Central memory CD8-positive, alpha-beta T cell (primary cell): ENCODE measurements at regions not wholly inside any gene's neighbourhood (a gene's known extent, or its start where the extent isn't known, plus 50 kb on each side); places are given as distances from the start of the nearest gene placed in this dataset.

Experiments used
- ATAC-seq: fragments of 150-1000 bp; cut with Tn5 transposase; replicated peaks from 2 replicates; pipeline ENCODE4 v1.10.0; 2022; ENCODE audit warnings: mild to moderate bottlenecking, moderate FRiP score, moderate number of reproducible peaks; ENCODE audit not compliant: poor library complexity, severe bottlenecking; ENCODE audit errors: extremely low read depth
- DNase-seq, 2 donors: peaks; one replicate each; pipeline ENCODE4 v3.0.0; 2021; ENCODE audit warnings: low spot score in 2 of 2
- H3K27ac Mint-ChIP-seq: one replicate; pipeline ENCODE4 v1.8.0; 2022; ENCODE audit warnings: low read depth, mild to moderate bottlenecking, moderate library complexity, mixed read lengths
- H3K27me3 Mint-ChIP-seq: one replicate; pipeline ENCODE4 v1.8.0; 2022; ENCODE audit warnings: mixed read lengths
- H3K36me3 Mint-ChIP-seq: one replicate; pipeline ENCODE4 v1.8.0; 2022; ENCODE audit warnings: mild to moderate bottlenecking, moderate library complexity, mixed read lengths; ENCODE audit not compliant: insufficient read depth
- H3K4me1 Mint-ChIP-seq: one replicate; pipeline ENCODE4 v1.8.0; 2022; ENCODE audit warnings: mixed read lengths
- H3K4me3 Mint-ChIP-seq: one replicate; pipeline ENCODE4 v1.8.0; 2022; ENCODE audit warnings: mild to moderate bottlenecking, moderate library complexity, mixed read lengths
- H3K9me3 Mint-ChIP-seq: one replicate; pipeline ENCODE4 v1.8.0; 2022; ENCODE audit warnings: mixed read lengths

DNA sequence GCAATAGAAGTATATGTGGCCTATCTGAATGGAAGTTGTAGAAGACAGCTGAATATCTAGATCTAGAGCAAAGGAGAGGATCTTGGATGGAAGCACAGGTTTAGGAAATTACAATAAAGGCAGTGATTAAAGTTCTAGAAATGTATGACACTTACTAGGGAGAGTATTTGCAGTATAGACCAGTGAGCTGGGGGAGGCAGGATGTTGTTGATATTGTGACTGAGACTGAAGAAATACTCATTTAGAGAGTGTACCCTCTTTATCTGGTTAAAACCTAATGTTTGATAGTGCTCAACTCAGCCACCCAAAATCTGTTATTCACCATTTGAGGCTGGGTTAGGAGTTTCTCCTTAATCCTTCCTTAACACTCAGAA is 439.5 kb downstream of the GRXCR1 start:
- no peak for ATAC-seq

DNA sequence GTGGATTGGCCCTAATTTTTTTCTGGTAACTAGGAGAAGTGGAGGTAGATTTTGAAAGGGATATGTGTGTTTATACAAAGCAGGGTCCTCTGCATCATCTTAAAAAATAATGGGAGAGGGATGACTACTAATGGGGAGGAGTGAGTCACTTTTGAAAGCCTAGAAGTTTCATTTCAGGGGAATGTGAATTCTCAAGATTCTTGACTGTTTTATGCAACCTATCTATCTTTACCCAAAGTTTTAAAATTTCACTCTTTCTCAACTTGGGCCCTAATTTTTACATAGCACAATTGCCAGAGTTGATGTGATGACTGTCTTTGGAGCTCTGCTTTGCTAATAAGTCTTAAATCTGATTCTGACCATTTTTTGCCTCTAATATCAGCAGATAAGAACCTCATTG is 445.2 kb downstream of the GRXCR1 start:
- Mint-ChIP-seq H3K4me3 (no peak overlapping the region), H3K9me3 (peaks cover 12% of the 10 kb centered on the region), H3K27me3 (no peaks in the 10 kb centered on the region), H3K27ac (no peak overlapping the region), H3K4me1 (no peaks in the 10 kb centered on the region), H3K36me3 (no peaks in the 10 kb centered on the region)
- DNase-seq (no peak), ATAC-seq (no peak)

More for the DNA sequence above, 439.5 kb downstream of the GRXCR1 start:
- no peak for DNase-seq
- Mint-ChIP-seq H3K9me3 (peaks cover 6% of the 10 kb centered on the region), H3K36me3 (no peaks in the 10 kb centered on the region), H3K4me1 (no peaks in the 10 kb centered on the region), H3K27me3 (no peaks in the 10 kb centered on the region), H3K4me3 (no peak overlapping the region), H3K27ac (no peak overlapping the region)

DNA sequence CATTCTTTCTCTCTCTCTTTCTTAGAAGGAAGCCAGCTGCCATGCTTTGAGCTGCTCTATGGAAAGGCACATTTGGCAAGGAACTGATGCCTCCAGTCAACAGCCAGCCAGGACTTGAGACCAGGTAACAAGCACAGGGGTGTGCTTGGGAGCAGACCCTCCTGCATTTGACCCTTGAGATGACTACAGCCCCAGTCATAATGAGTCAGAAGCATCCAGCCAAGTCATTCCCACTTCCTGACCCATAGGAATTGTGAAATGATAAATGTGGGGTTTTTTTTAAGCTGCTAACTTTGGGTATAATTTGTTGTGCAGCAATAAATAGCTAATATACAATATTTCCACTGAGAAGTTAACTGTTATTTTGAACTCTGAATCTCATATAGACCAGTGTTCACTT is 446.9 kb downstream of the GRXCR1 start:
- ATAC-seq, result no peak
- no peaks in the 10 kb centered on the region for H3K4me1 Mint-ChIP-seq
- H3K27ac Mint-ChIP-seq, result no peak overlapping the region
- H3K27me3 Mint-ChIP-seq, result no peaks in the 10 kb centered on the region
- no peak for DNase-seq
- no peak overlapping the region for H3K4me3 Mint-ChIP-seq
- H3K36me3 Mint-ChIP-seq, result no peaks in the 10 kb centered on the region
- peaks cover 12% of the 10 kb centered on the region for H3K9me3 Mint-ChIP-seq

DNA sequence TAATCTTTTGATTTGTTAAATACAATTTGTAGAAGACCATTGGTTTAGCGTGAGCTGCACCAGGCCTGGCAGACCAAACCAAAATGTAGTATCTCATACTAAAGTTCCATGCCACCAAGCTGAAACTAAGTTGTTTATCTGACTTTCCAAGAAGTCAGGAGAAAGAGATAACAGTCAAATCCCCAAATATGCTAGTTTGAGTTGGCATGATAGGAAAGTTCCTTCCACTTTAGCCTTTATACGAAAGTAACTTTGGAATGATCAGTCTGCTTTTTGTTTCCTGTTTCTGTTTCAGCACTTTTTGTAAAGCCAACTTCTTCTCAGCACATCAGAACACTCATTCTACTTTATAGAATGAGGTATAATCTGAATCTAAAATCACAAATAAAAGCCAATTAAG is 449.2 kb downstream of the GRXCR1 start:
- H3K27me3 Mint-ChIP-seq, result no peaks in the 10 kb centered on the region

DNA sequence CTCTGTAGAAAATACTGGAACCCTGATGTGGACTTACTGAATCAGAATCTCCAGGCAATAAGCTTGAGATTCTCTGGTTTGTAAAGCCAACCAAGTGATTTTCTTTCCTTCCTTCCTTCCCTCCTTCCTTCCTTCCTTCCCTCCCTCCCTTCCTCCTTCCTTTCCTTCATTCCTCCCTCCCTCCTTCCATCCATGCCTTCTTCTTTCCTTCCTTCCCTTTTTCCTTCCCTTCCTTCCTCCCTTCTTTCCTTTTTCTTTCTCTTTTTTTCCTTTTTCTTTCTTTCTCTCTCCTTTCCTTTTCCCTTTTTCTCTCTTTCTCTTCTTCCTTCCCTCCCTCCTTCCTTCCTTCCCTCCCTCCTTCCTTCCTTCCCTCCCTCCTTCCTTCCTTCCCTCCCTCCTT is 450.8 kb downstream of the GRXCR1 start:
- no peaks in the 10 kb centered on the region for H3K27me3 Mint-ChIP-seq
- ATAC-seq (no peak), DNase-seq (no peak)
- no peaks in the 10 kb centered on the region for H3K36me3 Mint-ChIP-seq
- H3K27ac Mint-ChIP-seq, result no peak overlapping the region
- peaks cover 25% of the 10 kb centered on the region for H3K9me3 Mint-ChIP-seq
- H3K4me3 Mint-ChIP-seq, result no peak overlapping the region
- H3K4me1 Mint-ChIP-seq, result no peaks in the 10 kb centered on the region

More for the DNA sequence above, 449.2 kb downstream of the GRXCR1 start:
- H3K4me1 Mint-ChIP-seq, result no peaks in the 10 kb centered on the region
- peaks cover 17% of the 10 kb centered on the region for H3K9me3 Mint-ChIP-seq
- ATAC-seq, result no peak
- DNase-seq, result no peak
- no peak overlapping the region for H3K4me3 Mint-ChIP-seq
- H3K36me3 Mint-ChIP-seq, result no peaks in the 10 kb centered on the region
- no peak overlapping the region for H3K27ac Mint-ChIP-seq

DNA sequence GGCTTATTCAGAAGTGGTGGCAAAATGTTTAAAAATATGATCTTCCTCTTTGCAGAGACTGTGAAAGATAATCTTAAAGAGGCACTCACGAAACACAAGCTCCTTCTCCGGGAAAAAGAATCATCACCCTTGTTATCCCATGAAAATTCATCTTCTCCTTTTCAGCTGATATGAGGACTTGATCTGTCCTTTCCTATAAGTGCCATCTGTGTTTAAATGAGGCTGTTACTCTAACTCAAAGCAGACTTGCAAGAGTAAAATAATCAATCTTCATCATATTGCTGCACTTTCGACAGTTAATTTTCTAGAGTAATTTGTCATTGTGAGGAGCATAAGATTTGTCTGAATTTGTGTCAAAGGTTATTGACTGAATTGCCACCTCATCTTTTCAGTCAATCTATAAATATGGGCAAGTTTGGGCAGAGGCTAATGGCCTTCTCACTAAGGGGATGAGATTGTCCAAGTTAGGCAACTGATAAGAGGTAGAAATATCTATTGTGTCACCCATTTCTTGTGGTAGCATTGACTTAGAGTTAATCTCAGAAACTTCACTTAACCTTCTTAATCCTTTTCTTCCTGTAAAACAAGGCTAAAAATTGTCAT is 452.9 kb downstream of the GRXCR1 start:
- Mint-ChIP-seq H3K27me3 (no peaks in the 10 kb centered on the region), H3K9me3 (peaks cover 20% of the 10 kb centered on the region), H3K36me3 (no peaks in the 10 kb centered on the region), H3K4me3 (no peak overlapping the region), H3K27ac (no peak overlapping the region), H3K4me1 (no peaks in the 10 kb centered on the region)
- ATAC-seq (no peak), DNase-seq (no peak)

DNA sequence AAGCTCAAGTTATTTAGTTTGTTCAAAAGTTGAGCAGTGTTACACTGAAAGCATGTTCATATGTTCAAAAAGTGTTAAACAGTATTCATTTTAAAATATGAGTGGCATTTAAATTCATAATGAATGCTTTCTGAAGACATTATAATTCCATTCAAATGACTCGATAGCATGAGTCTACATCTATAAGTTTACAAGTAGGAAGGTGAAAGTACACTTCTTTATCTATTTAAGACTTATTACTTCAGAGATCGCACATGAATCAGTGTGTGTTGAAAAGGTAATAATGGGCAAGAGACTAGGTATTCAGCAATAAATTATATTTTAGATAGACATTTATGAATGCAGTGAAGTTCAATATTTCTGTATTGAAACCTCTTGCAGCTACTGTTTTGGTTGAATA is 456.1 kb downstream of the GRXCR1 start:
- ATAC-seq (no peak), DNase-seq (no peak)
- peaks cover 20% of the 10 kb centered on the region for H3K9me3 Mint-ChIP-seq

DNA sequence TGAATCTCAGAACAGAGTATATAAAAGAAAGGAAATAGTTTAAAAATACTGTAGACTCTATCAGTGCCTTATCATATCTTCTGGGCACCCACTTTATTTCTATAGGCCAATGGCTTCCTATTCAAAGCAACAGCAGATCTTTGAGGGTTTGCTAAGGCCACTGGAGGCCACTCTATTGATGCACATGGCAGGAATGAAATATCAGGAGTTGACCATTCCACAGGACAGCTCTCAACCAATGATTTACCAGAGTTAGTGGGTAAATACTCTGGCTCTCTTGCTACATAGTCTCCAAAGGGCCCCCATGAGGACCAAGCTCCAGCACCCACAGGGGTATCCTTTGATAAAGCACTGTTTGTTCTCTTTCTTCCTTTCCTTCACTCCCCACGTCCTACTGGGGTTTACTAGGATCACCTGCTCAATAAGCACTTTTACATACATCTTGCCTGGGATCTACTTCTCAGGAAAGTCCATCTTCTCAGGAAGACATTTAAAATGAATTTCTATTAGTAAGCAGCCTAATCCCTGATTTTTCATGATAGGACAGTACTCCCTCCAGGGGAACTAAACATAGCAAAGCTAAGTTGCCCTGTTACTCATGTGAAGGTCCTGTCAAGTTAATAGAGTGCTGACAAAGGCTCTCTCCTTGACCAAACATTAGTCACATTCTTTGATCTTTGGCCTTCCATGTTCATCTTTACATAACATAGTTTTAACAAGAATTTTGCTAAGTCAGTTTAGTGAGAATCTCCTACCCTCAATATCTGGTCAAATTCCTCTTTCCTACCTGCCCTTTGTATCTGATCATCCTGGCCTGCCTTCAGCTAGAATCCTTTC is 459.7 kb downstream of the GRXCR1 start:
- Mint-ChIP-seq H3K4me3 (no peak overlapping the region), H3K36me3 (no peaks in the 10 kb centered on the region), H3K9me3 (peaks cover 24% of the 10 kb centered on the region), H3K4me1 (no peaks in the 10 kb centered on the region), H3K27me3 (no peaks in the 10 kb centered on the region), H3K27ac (no peak overlapping the region)
- ATAC-seq, result no peak
- DNase-seq, result no peak

More for the DNA sequence above, 456.1 kb downstream of the GRXCR1 start:
- Mint-ChIP-seq H3K27ac (no peak overlapping the region), H3K4me1 (no peaks in the 10 kb centered on the region), H3K36me3 (no peaks in the 10 kb centered on the region), H3K4me3 (no peak overlapping the region), H3K27me3 (no peaks in the 10 kb centered on the region)

DNA sequence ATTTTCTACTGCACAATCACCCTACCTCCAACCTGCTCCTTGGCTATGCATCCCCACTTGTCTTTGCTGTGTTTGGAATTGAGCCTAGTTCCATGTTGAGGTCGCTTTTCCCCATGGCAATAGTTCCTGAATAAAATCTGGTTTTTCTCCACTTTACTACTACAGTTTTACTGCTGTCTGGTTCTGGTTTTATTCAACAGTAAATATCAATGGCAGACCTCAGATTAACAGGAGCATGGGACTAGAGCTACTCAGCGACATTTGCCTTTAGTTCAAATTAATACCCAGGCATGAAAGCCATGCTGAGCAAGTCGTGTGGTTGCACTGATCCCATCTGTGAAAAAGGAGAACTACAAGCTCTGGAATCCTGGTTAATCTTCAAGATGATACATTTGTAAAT is 460.3 kb downstream of the GRXCR1 start:
- H3K27me3 Mint-ChIP-seq, result no peaks in the 10 kb centered on the region
- no peak overlapping the region for H3K4me3 Mint-ChIP-seq
- H3K9me3 Mint-ChIP-seq, result peaks cover 21% of the 10 kb centered on the region
- no peak overlapping the region for H3K27ac Mint-ChIP-seq
- no peaks in the 10 kb centered on the region for H3K4me1 Mint-ChIP-seq
- H3K36me3 Mint-ChIP-seq, result no peaks in the 10 kb centered on the region
- DNase-seq (no peak), ATAC-seq (no peak)

DNA sequence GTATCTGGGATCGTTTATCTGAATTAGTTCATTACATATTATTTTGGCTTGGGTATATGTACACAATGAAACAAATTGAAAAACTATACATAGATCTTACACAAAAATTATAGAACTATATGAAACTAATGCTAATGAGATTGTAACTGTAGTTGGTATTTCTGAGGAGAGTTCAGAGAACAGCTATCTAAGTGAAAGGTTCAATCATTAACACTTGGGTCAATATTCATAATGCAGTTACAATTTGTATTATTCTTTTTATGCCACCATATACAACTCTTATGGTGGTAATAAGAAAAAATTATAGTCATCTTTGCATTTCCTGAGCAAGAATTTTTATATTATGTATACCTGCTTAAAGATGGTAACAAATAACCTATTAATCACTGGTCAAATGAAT is 461.0 kb downstream of the GRXCR1 start:
- Mint-ChIP-seq H3K4me1 (no peaks in the 10 kb centered on the region), H3K27ac (no peak overlapping the region), H3K36me3 (no peaks in the 10 kb centered on the region), H3K27me3 (no peaks in the 10 kb centered on the region), H3K4me3 (no peak overlapping the region), H3K9me3 (peaks cover 16% of the 10 kb centered on the region)
- ATAC-seq (no peak), DNase-seq (no peak)

DNA sequence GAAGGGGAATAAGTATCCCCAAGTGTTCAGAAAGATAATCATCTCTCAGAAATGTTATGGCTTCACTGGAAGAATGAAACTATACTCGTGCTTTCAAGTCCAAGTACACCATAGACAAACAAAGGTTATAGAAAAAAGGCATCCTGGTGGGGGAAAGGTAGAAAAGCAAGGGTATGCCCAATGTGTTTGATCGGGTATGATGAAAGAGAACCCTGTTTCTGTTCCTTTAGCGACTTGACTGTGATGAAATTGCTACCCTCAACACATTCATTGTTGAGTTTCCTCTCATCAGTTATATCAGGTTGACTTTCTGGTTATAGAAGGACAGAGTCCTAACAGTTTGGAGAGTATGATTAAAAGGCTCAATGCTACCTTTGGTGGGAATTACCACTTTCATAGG is 464.3 kb downstream of the GRXCR1 start:
- H3K4me3 Mint-ChIP-seq, result no peak overlapping the region
- no peak overlapping the region for H3K27ac Mint-ChIP-seq
- peaks cover 10% of the 10 kb centered on the region for H3K9me3 Mint-ChIP-seq
- no peaks in the 10 kb centered on the region for H3K36me3 Mint-ChIP-seq
- no peaks in the 10 kb centered on the region for H3K4me1 Mint-ChIP-seq
- DNase-seq (no peak), ATAC-seq (no peak)
- H3K27me3 Mint-ChIP-seq, result no peaks in the 10 kb centered on the region

DNA sequence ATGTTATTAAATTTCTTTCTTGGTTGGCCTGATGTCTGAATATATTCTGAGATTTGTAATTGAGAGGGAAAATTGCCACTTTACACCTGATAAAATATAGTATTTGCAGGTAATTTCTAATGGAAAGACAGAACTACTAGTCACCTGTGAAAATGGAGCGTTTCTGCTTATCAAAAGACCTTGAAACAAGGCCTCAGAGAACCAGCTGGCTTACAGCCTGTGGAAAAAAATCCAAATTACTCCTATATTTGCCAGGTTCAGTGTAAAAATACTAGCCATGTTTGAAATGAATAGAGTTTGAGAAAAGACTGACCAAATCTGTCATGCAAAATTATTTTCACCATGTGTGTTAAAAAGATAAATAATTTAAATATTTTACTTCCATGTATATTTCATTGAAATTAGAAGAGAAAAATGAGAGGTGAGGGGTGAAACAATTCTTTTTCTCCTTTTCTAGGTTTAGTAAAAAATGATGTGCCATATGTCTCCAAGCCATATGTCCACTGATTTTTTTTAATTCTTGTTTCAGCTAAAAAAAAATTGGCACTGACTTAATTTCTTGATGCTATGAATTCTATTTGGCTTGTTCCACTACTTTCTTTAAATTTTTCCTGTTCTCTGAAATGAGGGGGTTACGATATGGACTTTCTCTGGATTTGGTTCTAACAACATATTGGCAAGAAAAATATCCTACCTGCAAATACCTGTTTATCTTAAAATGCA is 464.9 kb downstream of the GRXCR1 start:
- no peak for ATAC-seq

DNA sequence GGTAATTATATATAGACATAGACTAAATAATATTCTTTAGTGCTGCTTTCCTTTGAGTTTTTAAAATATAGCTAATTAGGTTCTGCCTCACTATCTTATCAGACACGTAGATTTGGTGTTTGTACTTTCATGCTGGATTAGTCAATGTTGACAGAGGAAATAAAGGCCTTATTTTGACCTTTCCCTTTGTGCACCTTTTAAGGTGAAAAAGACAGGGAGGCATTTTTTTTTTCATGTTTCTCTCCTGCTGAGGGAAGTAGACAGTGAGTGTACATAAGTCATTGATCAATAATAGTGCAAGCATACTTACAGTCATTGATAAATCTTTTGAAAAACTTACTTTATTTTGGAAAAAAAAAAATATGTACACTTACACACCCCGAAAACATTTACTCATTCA is 467.8 kb downstream of the GRXCR1 start:
- no peak overlapping the region for H3K4me3 Mint-ChIP-seq
- H3K27me3 Mint-ChIP-seq, result no peaks in the 10 kb centered on the region
- H3K4me1 Mint-ChIP-seq, result no peaks in the 10 kb centered on the region
- no peak overlapping the region for H3K27ac Mint-ChIP-seq
- peaks cover 5% of the 10 kb centered on the region for H3K9me3 Mint-ChIP-seq
- no peak for ATAC-seq
- DNase-seq, result no peak
- H3K36me3 Mint-ChIP-seq, result no peaks in the 10 kb centered on the region

More for the DNA sequence above, 464.9 kb downstream of the GRXCR1 start:
- Mint-ChIP-seq H3K36me3 (no peaks in the 10 kb centered on the region), H3K9me3 (peaks cover 10% of the 10 kb centered on the region), H3K27me3 (no peaks in the 10 kb centered on the region), H3K4me1 (no peaks in the 10 kb centered on the region), H3K4me3 (no peak overlapping the region), H3K27ac (no peak overlapping the region)
- DNase-seq, result no peak
